ENCODE measurements at regions not wholly inside any gene's neighbourhood (a gene's known extent, or its start where the extent isn't known, plus 50 kb on each side); places are given as distances from the start of the nearest gene placed in this dataset.

- H2BK5ac ChIP-seq (ENCODE audit: low read depth, low read length, poor library complexity): no peak overlapping the region
- no peak overlapping the region for H3K14ac ChIP-seq (ENCODE audit: low read length)
- H4K8ac ChIP-seq (ENCODE audit: low read depth, low read length): no peak overlapping the region
- no peak overlapping the region for H3K4me2 ChIP-seq (ENCODE audit: low read length)
- H3K4me3 ChIP-seq (ENCODE audit: low read depth, low read length): no peak overlapping the region
- H3K36me3 ChIP-seq (ENCODE audit: control insufficient read depth in 1 of 2, insufficient read depth in 2 of 2, low read length in 2 of 2): no peaks in the 10 kb centered on the region
- peaks cover 2 to 3% of the 10 kb centered on the region in 2 experiments for H3K4me1 ChIP-seq (ENCODE audit: control insufficient read depth in 1 of 2, insufficient read depth in 2 of 2, low read length in 2 of 2)
- no peak overlapping the region for H3K9ac ChIP-seq (ENCODE audit: low read length)
- no peak overlapping the region for H2BK12ac ChIP-seq (ENCODE audit: low read length)
- H2AFZ ChIP-seq (ENCODE audit: insufficient read depth, low read length, poor library complexity): no peak overlapping the region
- no peak overlapping the region for H2AK5ac ChIP-seq (ENCODE audit: low read length)
- H4K91ac ChIP-seq (ENCODE audit: low read depth, low read length): no peak overlapping the region
- no peak overlapping the region for H3K23ac ChIP-seq (ENCODE audit: low read length)
- H3K18ac ChIP-seq (ENCODE audit: low read length): no peak overlapping the region
- H3K27ac ChIP-seq (ENCODE audit: low read depth, low read length): no peak overlapping the region
- no peaks in the 10 kb centered on the region for H3K79me2 ChIP-seq (ENCODE audit: control insufficient read depth, insufficient read depth, low read length, poor library complexity)
- no CpG with 5 or more reads among the region's 1 CpG for WGBS (ENCODE audit: extremely low coverage, insufficient coverage, insufficient read length)
- H4K12ac ChIP-seq (ENCODE audit: low read depth, low read length): no peak overlapping the region
- no peak overlapping the region for H3K4ac ChIP-seq (ENCODE audit: low read depth, low read length)
- no peaks in the 10 kb centered on the region for H3K79me1 ChIP-seq (ENCODE audit: low read length)
- no peaks in the 10 kb centered on the region for H3K27me3 ChIP-seq (ENCODE audit: insufficient read depth, low read length)
- DNase-seq: no peak
- no peaks in the 10 kb centered on the region for H3K9me3 ChIP-seq (ENCODE audit: insufficient read depth, low read depth, low read length)
- no peak overlapping the region for H2BK120ac ChIP-seq (ENCODE audit: insufficient read depth, low read length, poor library complexity)
Observed at GRCh38 chr4:100081491-100081890, 108.8 kb downstream of the DDIT4L start.

GRCh38 chr4:100079264-100079663 is 111.0 kb downstream of the DDIT4L start:
- Histone ChIP-seq H3K14ac (ENCODE audit: low read length) (no peak overlapping the region), H3K27ac (ENCODE audit: low read depth, low read length) (no peak overlapping the region), H3K4me3 (ENCODE audit: low read depth, low read length) (no peak overlapping the region), H3K79me2 (ENCODE audit: control insufficient read depth, insufficient read depth, low read length, poor library complexity) (no peaks in the 10 kb centered on the region), H2AK5ac (ENCODE audit: low read length) (no peak overlapping the region), H3K9me3 (ENCODE audit: insufficient read depth, low read depth, low read length) (no peaks in the 10 kb centered on the region), H3K4me1 (ENCODE audit: control insufficient read depth in 1 of 2, insufficient read depth in 2 of 2, low read length in 2 of 2) (no peaks in the 10 kb centered on the region), H3K9ac (ENCODE audit: low read length) (no peak overlapping the region), H3K36me3 (ENCODE audit: control insufficient read depth in 1 of 2, insufficient read depth in 2 of 2, low read length in 2 of 2) (no peaks in the 10 kb centered on the region), H2BK120ac (ENCODE audit: insufficient read depth, low read length, poor library complexity) (no peak overlapping the region), H3K79me1 (ENCODE audit: low read length) (no peaks in the 10 kb centered on the region), H3K27me3 (ENCODE audit: insufficient read depth, low read length) (no peaks in the 10 kb centered on the region), H2BK12ac (ENCODE audit: low read length) (no peak overlapping the region), H3K18ac (ENCODE audit: low read length) (no peak overlapping the region), H2AFZ (ENCODE audit: insufficient read depth, low read length, poor library complexity) (no peak overlapping the region), H4K12ac (ENCODE audit: low read depth, low read length) (no peak overlapping the region), H4K8ac (ENCODE audit: low read depth, low read length) (no peak overlapping the region), H3K4ac (ENCODE audit: low read depth, low read length) (no peak overlapping the region), H3K23ac (ENCODE audit: low read length) (no peak overlapping the region), H2BK5ac (ENCODE audit: low read depth, low read length, poor library complexity) (no peak overlapping the region), H4K91ac (ENCODE audit: low read depth, low read length) (no peak overlapping the region), H3K4me2 (ENCODE audit: low read length) (no peak overlapping the region)
- no CpG with 5 or more reads among the region's 3 CpGs for WGBS (ENCODE audit: extremely low coverage, insufficient coverage, insufficient read length)
- no peak for DNase-seq

- no peak overlapping the region for H3K4me2 ChIP-seq (ENCODE audit: low read length)
- no peak overlapping the region for H3K14ac ChIP-seq (ENCODE audit: low read length)
- H3K27me3 ChIP-seq (ENCODE audit: insufficient read depth, low read length): no peaks in the 10 kb centered on the region
- no peak overlapping the region for H2BK120ac ChIP-seq (ENCODE audit: insufficient read depth, low read length, poor library complexity)
- no peak overlapping the region for H3K27ac ChIP-seq (ENCODE audit: low read depth, low read length)
- H3K9me3 ChIP-seq (ENCODE audit: insufficient read depth, low read depth, low read length): no peaks in the 10 kb centered on the region
- H3K4me3 ChIP-seq (ENCODE audit: low read depth, low read length): no peak overlapping the region
- H3K36me3 ChIP-seq (ENCODE audit: control insufficient read depth in 1 of 2, insufficient read depth in 2 of 2, low read length in 2 of 2): no peaks in the 10 kb centered on the region
- no peak overlapping the region for H3K4ac ChIP-seq (ENCODE audit: low read depth, low read length)
- no peaks in the 10 kb centered on the region for H3K79me1 ChIP-seq (ENCODE audit: low read length)
- no peak overlapping the region for H2BK12ac ChIP-seq (ENCODE audit: low read length)
- DNase-seq: no peak
- H3K23ac ChIP-seq (ENCODE audit: low read length): no peak overlapping the region
- no peak overlapping the region for H4K8ac ChIP-seq (ENCODE audit: low read depth, low read length)
- H3K79me2 ChIP-seq (ENCODE audit: control insufficient read depth, insufficient read depth, low read length, poor library complexity): no peaks in the 10 kb centered on the region
- no peaks in the 10 kb centered on the region for H3K4me1 ChIP-seq (ENCODE audit: control insufficient read depth in 1 of 2, insufficient read depth in 2 of 2, low read length in 2 of 2)
- no peak overlapping the region for H3K18ac ChIP-seq (ENCODE audit: low read length)
- no peak overlapping the region for H2AK5ac ChIP-seq (ENCODE audit: low read length)
- H3K9ac ChIP-seq (ENCODE audit: low read length): no peak overlapping the region
- H4K91ac ChIP-seq (ENCODE audit: low read depth, low read length): no peak overlapping the region
- H2BK5ac ChIP-seq (ENCODE audit: low read depth, low read length, poor library complexity): no peak overlapping the region
- no peak overlapping the region for H2AFZ ChIP-seq (ENCODE audit: insufficient read depth, low read length, poor library complexity)
- no peak overlapping the region for H4K12ac ChIP-seq (ENCODE audit: low read depth, low read length)
Observed at GRCh38 chr4:100076753-100077152, 113.5 kb downstream of the DDIT4L start.

- Histone ChIP-seq H4K8ac (ENCODE audit: low read depth, low read length) (no peak overlapping the region), H3K23ac (ENCODE audit: low read length) (peak overlapping the region; percentile 43), H3K36me3 (ENCODE audit: control insufficient read depth in 1 of 2, insufficient read depth in 2 of 2, low read length in 2 of 2) (no peaks in the 10 kb centered on the region), H3K27me3 (ENCODE audit: insufficient read depth, low read length) (no peaks in the 10 kb centered on the region), H2BK12ac (ENCODE audit: low read length) (no peak overlapping the region), H3K4me1 (ENCODE audit: control insufficient read depth in 1 of 2, insufficient read depth in 2 of 2, low read length in 2 of 2) (no peaks in the 10 kb centered on the region), H3K4me2 (ENCODE audit: low read length) (no peak overlapping the region), H3K9me3 (ENCODE audit: insufficient read depth, low read depth, low read length) (no peaks in the 10 kb centered on the region), H3K4me3 (ENCODE audit: low read depth, low read length) (no peak overlapping the region), H4K91ac (ENCODE audit: low read depth, low read length) (no peak overlapping the region), H3K4ac (ENCODE audit: low read depth, low read length) (no peak overlapping the region), H3K79me2 (ENCODE audit: control insufficient read depth, insufficient read depth, low read length, poor library complexity) (no peaks in the 10 kb centered on the region), H3K9ac (ENCODE audit: low read length) (no peak overlapping the region), H4K12ac (ENCODE audit: low read depth, low read length) (no peak overlapping the region), H2BK5ac (ENCODE audit: low read depth, low read length, poor library complexity) (no peak overlapping the region), H2AFZ (ENCODE audit: insufficient read depth, low read length, poor library complexity) (no peak overlapping the region), H2BK120ac (ENCODE audit: insufficient read depth, low read length, poor library complexity) (no peak overlapping the region), H3K14ac (ENCODE audit: low read length) (no peak overlapping the region), H2AK5ac (ENCODE audit: low read length) (no peak overlapping the region), H3K27ac (ENCODE audit: low read depth, low read length) (no peak overlapping the region), H3K79me1 (ENCODE audit: low read length) (no peaks in the 10 kb centered on the region), H3K18ac (ENCODE audit: low read length) (no peak overlapping the region)
- peak; percentile 59 to 80 for DNase-seq
- no CpG with 5 or more reads among the region's 2 CpGs for WGBS (ENCODE audit: extremely low coverage, insufficient coverage, insufficient read length)
Observed at GRCh38 chr4:100075486-100076270, 114.6 kb downstream of the DDIT4L start.

Data from trophoblast cell (in vitro differentiated cells and primary cell).